ENCODE measurements at regions not wholly inside any gene's neighbourhood (a gene's known extent, or its start where the extent isn't known, plus 50 kb on each side); places are given as distances from the start of the nearest gene placed in this dataset.

- TF ChIP-seq, protein P1, sequence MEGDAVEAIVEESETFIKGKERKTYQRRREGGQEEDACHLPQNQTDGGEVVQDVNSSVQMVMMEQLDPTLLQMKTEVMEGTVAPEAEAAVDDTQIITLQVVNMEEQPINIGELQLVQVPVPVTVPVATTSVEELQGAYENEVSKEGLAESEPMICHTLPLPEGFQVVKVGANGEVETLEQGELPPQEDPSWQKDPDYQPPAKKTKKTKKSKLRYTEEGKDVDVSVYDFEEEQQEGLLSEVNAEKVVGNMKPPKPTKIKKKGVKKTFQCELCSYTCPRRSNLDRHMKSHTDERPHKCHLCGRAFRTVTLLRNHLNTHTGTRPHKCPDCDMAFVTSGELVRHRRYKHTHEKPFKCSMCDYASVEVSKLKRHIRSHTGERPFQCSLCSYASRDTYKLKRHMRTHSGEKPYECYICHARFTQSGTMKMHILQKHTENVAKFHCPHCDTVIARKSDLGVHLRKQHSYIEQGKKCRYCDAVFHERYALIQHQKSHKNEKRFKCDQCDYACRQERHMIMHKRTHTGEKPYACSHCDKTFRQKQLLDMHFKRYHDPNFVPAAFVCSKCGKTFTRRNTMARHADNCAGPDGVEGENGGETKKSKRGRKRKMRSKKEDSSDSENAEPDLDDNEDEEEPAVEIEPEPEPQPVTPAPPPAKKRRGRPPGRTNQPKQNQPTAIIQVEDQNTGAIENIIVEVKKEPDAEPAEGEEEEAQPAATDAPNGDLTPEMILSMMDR (IDR thresholded peaks at IDR 0.05), result no peak
- no peak for TF ChIP-seq POLR2A (IDR thresholded peaks at IDR 0.05)
These were observed 231.5 kb upstream of the AGTR2 start for GRCh38 chrX:115939070-115939469.
